SK-N-MC (cell line): ENCODE measurements at regions not wholly inside any gene's neighbourhood (a gene's known extent, or its start where the extent isn't known, plus 50 kb on each side); places are given as distances from the start of the nearest gene placed in this dataset.

Source experiments
- DNase-seq: peaks from one replicate; pipeline ENCODE4 v3.0.0-alpha.2; 2011; ENCODE audit warnings: low read depth, low spot score
- H3K27ac ChIP-seq: fragments of 200-600 bp; sonication (generic); 2 replicates; pipeline ENCODE4 v1.5.1; 2016; ENCODE audit warnings: mixed run types
- H3K36me3 ChIP-seq: fragments of 200-600 bp; sonication (generic); 2 replicates; pipeline ENCODE4 v1.6.1; 2017; ENCODE audit warnings: antibody characterized with exemption, low read length, mixed read lengths; ENCODE audit not compliant: insufficient read depth
- H3K4me3 ChIP-seq: fragments of 200-600 bp; sonication (generic); 2 replicates; pipeline ENCODE4 v1.5.1; 2016
- H3K9ac ChIP-seq: fragments of 200-600 bp; sonication (generic); 2 replicates; pipeline ENCODE4 v1.8.0; 2017; ENCODE audit warnings: mixed run types, mixed read lengths; ENCODE audit not compliant: insufficient read length
- H3K9me3 ChIP-seq: fragments of 200-600 bp; sonication (generic); 2 replicates; pipeline ENCODE4 v1.6.1; 2017; ENCODE audit warnings: low read depth, mild to moderate bottlenecking, antibody characterized with exemption, low read length, moderate library complexity, mixed read lengths
- EZH2 ChIP-seq: fragments of 200-600 bp; sonication (generic); IDR thresholded peaks from one replicate; pipeline ENCODE4 v1.6.1; 2017; ENCODE audit warnings: antibody characterized with exemption
- FOXP2 ChIP-seq: optimal IDR thresholded peaks from 2 replicates; pipeline ENCODE3; 2011; ENCODE audit warnings: mild to moderate bottlenecking, moderate library complexity; ENCODE audit not compliant: insufficient read depth; ENCODE audit errors: extremely low read length, control extremely low read depth
- POLR2AphosphoS5 ChIP-seq: IDR thresholded peaks from 2 replicates; pipeline ENCODE4 v1.6.1; 2012; ENCODE audit warnings: mild to moderate bottlenecking, low read depth, low read length, borderline replicate concordance

DNA sequence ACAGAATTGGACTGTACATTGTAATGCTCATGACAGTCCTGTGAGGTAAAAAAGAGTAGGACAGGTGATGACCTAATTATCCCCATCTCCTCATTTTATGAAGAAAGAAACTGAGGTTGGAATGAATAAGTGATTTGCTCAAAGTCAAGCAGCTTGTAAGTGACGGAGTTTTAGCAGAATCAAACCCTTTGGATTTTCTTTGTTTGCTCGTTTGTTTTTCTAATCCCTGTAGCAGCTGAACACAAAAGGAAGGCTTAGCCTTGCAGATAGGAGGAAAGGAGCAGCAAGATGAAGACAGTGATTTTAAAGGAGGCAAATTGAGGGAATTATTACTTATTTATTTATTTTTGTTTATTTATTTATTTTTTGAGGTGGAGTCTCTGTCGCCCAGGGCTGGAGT lies 528.4 kb upstream of the AMOT start:
- Histone ChIP-seq H3K9me3 (no peaks in the 10 kb centered on the region), H3K9ac (no peak overlapping the region), H3K36me3 (no peaks in the 10 kb centered on the region), H3K27ac (no peak overlapping the region), H3K4me3 (no peak overlapping the region)
- no peak for DNase-seq
- TF ChIP-seq EZH2 (no peak), FOXP2 (no peak), POLR2AphosphoS5 (no peak)

DNA sequence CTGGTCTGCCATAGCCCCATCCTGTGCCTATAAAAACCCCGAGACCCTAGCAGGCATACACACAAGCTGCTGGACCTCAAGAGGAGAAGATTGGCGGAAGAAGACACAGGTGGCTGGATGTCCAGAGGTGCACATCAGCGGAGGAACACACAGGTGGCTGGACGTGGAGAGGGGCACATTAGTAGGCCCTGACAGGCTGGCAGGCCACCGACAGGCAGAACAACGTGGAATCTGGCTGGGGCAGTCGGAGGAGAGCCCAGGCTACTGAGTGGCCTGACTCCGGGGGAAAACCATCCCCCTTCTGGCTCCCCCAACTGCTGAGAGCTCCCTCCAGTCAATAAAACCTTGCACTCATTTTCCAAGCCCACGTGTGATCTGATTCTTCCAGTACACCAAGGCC lies 512.5 kb upstream of the AMOT start:
- no peak for TF ChIP-seq EZH2
- TF ChIP-seq FOXP2 = no peak
- no peak for TF ChIP-seq POLR2AphosphoS5
- Histone ChIP-seq H3K36me3 (no peaks in the 10 kb centered on the region), H3K27ac (no peak overlapping the region), H3K9me3 (no peaks in the 10 kb centered on the region), H3K9ac (no peak overlapping the region), H3K4me3 (no peak overlapping the region)
- DNase-seq = no peak

DNA sequence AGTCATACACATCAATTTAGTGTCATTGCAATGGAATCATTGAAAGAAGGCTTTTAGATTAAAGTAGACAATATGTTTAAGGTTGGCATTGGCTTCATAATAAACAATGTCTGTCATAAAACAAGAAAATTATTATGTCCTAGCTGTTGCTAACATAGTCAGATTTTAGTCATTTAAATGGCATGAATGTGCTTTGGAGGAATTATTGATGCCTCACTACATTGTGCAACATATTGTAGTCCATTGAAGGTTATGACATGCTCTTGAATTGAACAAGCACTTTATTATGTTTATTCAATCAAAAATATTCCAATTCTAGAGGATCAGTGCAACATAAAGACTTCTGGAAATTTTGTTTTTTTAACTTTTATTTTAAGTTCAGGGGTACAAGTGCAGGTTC lies 489.8 kb upstream of the AMOT start:
- Histone ChIP-seq H3K36me3 (no peaks in the 10 kb centered on the region), H3K4me3 (no peak overlapping the region), H3K27ac (no peak overlapping the region), H3K9ac (no peak overlapping the region), H3K9me3 (no peaks in the 10 kb centered on the region)
- no peak for DNase-seq
- no peak for TF ChIP-seq FOXP2
- no peak for TF ChIP-seq EZH2
- TF ChIP-seq POLR2AphosphoS5 = no peak

DNA sequence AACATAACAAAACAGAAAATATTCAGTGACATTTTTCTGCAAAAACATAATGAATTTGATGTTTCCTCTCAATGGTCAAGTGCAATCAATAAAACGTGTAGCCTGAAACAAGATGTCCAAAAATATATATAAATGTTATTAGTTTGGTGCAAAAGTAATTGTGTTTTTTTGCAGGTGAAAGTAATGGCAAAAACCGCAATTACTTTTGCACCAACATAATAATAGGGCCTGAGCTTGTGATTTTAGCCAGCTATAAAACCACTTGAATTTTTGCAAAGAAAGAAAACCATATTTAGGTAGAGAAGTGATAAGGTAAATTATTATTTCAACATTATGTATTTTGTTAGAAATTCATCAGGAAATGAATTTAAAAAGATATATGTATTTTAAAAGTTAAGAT lies 475.3 kb upstream of the AMOT start:
- TF ChIP-seq EZH2 (no peak), POLR2AphosphoS5 (no peak), FOXP2 (no peak)
- no peak overlapping the region for H3K9ac ChIP-seq
- H3K36me3 ChIP-seq = no peaks in the 10 kb centered on the region
- H3K27ac ChIP-seq = no peak overlapping the region
- no peak overlapping the region for H3K4me3 ChIP-seq
- DNase-seq = no peak
- H3K9me3 ChIP-seq = no peaks in the 10 kb centered on the region

DNA sequence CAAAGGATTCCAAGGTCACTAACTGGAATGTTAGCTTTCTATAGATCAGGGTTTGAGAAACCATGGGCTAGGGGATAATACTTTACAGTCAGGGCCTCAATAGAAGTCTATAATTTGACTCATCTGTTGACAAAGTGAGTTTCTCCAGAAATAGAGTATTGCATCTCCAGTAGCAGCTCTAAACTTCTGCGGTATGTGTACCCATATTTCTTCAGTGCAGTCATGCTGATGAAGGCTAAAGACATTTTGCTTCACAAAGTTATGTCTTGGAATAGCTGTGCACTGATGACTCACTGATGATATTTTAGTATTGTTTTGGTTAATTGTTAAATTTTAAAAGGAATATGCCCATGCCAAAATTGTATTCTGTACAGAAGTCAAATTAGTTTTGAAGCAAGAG lies 464.9 kb upstream of the AMOT start:
- H3K36me3 ChIP-seq = no peaks in the 10 kb centered on the region
- TF ChIP-seq EZH2 (no peak), FOXP2 (no peak), POLR2AphosphoS5 (no peak)
- DNase-seq = no peak
- H3K9me3 ChIP-seq = no peaks in the 10 kb centered on the region
- H3K27ac ChIP-seq = no peak overlapping the region
- H3K9ac ChIP-seq = no peak overlapping the region
- H3K4me3 ChIP-seq = no peak overlapping the region

DNA sequence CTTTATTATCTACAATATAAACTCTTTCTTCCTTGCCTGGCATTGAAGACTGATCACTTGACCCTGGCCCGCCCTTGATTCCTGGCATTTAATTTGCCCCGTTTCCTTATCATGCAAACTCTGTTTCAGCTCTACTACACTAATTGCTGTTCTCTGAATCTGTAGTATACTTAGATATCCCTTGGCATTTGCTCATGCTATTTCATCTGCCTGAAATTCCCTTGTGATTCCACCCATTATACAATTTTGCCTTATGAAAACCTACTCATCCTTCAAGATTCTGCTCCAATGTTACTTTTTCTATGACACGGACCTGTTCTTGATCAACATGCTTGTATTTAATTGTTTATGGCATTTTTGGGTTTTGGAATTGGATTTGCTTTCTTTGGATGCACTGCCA lies 459.9 kb upstream of the AMOT start:
- TF ChIP-seq EZH2 = no peak
- no peak for TF ChIP-seq FOXP2
- TF ChIP-seq POLR2AphosphoS5 = no peak
- H3K27ac ChIP-seq = no peak overlapping the region

DNA sequence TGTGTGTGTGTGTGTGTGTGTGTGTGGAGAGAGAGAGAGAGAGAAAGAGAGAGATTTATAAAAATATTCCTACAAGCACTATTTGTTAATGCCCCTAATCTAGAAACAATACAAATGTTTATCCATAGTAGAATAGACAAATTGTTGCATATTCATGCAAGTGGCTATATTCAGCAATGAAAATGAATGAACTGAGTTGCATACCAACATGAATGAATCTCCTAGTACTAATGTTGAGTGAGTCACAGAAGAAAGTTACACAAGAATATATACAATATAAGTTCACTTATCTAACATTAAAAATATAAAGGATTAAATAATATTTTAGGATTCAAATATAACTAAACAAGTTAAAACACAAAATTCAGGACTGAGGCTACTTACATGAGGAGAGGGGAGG lies 456.8 kb upstream of the AMOT start:
- Histone ChIP-seq H3K9ac (no peak overlapping the region), H3K27ac (no peak overlapping the region), H3K36me3 (no peaks in the 10 kb centered on the region), H3K4me3 (no peak overlapping the region), H3K9me3 (no peaks in the 10 kb centered on the region)
- TF ChIP-seq FOXP2 (no peak), EZH2 (no peak), POLR2AphosphoS5 (no peak)
- DNase-seq = no peak

More for the DNA sequence above, 459.9 kb upstream of the AMOT start:
- Histone ChIP-seq H3K9me3 (no peaks in the 10 kb centered on the region), H3K4me3 (no peak overlapping the region), H3K36me3 (no peaks in the 10 kb centered on the region), H3K9ac (no peak overlapping the region)
- no peak for DNase-seq

DNA sequence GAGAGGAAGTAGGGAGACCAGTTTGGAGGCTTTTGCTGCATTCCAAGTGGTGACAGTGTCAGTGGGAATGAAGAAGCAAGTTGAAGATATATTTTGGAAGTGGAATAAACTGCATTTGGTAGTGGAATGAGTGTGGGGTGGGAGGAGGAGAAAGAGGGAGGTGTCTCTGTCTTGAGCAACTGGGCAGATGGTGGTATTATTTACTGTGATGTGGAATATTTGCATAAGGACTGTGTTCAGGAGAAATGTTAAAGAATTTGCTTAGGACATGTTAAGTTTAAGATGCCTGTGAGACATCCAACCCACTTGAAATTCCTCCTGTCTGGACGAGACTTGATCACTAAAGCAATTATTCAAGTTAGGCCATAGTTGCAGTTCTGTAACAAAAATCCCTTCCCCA lies 448.9 kb upstream of the AMOT start:
- TF ChIP-seq EZH2 = no peak
- no peak for TF ChIP-seq POLR2AphosphoS5
- TF ChIP-seq FOXP2 = no peak

DNA sequence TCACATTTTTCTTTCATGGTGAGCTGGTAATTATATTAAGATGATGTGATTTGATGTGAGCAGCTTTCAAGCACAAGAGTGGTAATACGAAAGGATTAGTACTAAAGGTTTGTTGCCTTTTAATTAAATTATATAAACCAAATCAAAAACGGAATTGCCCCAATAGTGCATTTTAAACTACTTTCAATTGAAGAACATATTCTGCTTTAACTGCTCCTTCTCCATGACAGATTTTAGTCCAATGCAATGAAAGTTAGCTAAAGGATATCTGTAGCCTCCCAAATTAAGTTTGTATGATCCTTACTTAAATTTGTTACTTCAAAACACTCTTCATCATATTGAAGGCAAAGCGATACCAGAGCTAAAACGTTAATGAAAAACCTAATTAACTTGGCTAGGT lies 447.1 kb upstream of the AMOT start:
- H3K4me3 ChIP-seq = no peak overlapping the region
- no peak overlapping the region for H3K9ac ChIP-seq
- no peak overlapping the region for H3K27ac ChIP-seq
- no peaks in the 10 kb centered on the region for H3K9me3 ChIP-seq
- H3K36me3 ChIP-seq = no peaks in the 10 kb centered on the region
- DNase-seq = no peak
- TF ChIP-seq EZH2 (no peak), FOXP2 (no peak), POLR2AphosphoS5 (no peak)

More for the DNA sequence above, 448.9 kb upstream of the AMOT start:
- Histone ChIP-seq H3K9me3 (no peaks in the 10 kb centered on the region), H3K27ac (no peak overlapping the region), H3K36me3 (no peaks in the 10 kb centered on the region), H3K9ac (no peak overlapping the region), H3K4me3 (no peak overlapping the region)
- no peak for DNase-seq
